ENCODE measurements at regions not wholly inside any gene's neighbourhood (a gene's known extent, or its start where the extent isn't known, plus 50 kb on each side); places are given as distances from the start of the nearest gene placed in this dataset.
"Not testable (repeated sequence)": the region's sequence is repeated elsewhere in the genome, so short reads cannot be mapped to it uniquely, and the experiment has no call there.

GRCh38 chr1:146310579-146310978 lies 81.8 kb upstream of the NOTCH2NLA start:
- H3K4me1 Mint-ChIP-seq; H3K9me3 Mint-ChIP-seq; intact Hi-C loops (cut with micrococcal nuclease); H3K36me3 Mint-ChIP-seq (ENCODE audit: low read depth); H3K27me3 Mint-ChIP-seq; DNase-seq; H3K27ac Mint-ChIP-seq; H3K4me3 Mint-ChIP-seq: not testable (repeated sequence)

DNA sequence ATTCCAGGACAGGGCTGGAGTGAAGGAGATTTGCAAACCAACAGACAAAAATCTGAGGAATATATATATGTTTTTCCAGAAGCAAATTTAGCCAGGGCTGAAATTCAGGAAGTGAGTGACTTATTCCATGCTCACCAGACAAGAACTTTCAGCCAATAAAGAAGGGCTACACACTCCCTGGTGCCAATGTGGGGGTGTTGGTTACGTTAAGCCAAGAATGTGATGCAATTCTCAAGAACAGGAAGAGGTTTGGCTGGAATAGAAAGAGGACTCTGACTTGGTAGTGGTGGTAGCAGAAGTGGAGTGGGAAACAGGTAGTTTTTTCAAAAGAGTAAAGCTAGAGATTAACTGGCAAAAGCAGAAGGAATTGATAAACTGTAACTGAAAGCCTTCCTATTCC lies 80.6 kb upstream of the NOTCH2NLA start:
- H3K4me3 Mint-ChIP-seq; H3K36me3 Mint-ChIP-seq (ENCODE audit: low read depth); H3K4me1 Mint-ChIP-seq; H3K27ac Mint-ChIP-seq; H3K9me3 Mint-ChIP-seq; H3K27me3 Mint-ChIP-seq; DNase-seq; intact Hi-C loops (cut with micrococcal nuclease): not testable (repeated sequence)

DNA sequence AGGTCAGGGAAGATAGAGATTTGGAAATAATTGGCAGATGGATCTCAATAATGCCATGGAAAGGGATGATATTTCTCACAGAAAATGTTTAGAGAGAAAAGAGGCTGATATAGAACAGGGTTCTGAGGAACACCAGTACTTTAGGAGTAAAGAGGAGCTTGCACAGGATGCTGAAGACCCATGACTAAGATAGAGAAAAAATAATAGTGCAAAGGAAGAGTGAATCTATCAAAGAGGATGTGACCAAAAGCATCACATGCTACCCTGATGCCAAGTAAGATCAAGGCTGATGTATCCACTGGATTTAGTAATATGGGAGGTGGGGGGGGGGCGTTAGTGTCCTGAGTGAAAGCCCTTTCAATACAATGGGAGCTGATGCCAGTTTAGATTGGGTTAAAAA lies 80.1 kb upstream of the NOTCH2NLA start:
- H3K9me3 Mint-ChIP-seq; DNase-seq; H3K27me3 Mint-ChIP-seq; H3K27ac Mint-ChIP-seq; H3K4me3 Mint-ChIP-seq; H3K4me1 Mint-ChIP-seq; intact Hi-C loops (cut with micrococcal nuclease); H3K36me3 Mint-ChIP-seq (ENCODE audit: low read depth): not testable (repeated sequence)

DNA sequence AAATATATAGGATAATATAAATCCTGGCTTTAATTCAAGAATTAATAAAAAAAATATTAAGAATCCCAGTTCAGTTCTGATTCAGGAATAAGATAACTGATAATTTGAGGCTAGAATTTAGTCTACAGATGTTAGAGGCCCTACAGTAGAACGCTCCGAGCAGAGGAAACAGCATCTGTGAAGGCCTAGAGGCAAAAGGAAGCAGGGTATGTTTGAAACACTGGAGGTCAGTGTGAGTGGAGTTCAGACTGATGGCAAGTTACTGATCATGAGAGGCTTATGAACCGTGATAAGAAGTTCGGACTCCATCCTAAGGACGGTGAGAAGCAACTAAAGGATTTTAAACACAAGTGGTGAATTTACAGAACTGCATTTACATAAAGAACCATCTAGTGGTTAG lies 79.3 kb upstream of the NOTCH2NLA start:
- H3K4me3 Mint-ChIP-seq; H3K27ac Mint-ChIP-seq; H3K27me3 Mint-ChIP-seq; H3K9me3 Mint-ChIP-seq; H3K4me1 Mint-ChIP-seq; intact Hi-C loops (cut with micrococcal nuclease); H3K36me3 Mint-ChIP-seq (ENCODE audit: low read depth); DNase-seq: not testable (repeated sequence)

GRCh38 chr1:146307632-146308031 lies 78.8 kb upstream of the NOTCH2NLA start:
- H3K4me1 Mint-ChIP-seq; H3K27ac Mint-ChIP-seq; DNase-seq; H3K27me3 Mint-ChIP-seq; H3K9me3 Mint-ChIP-seq; intact Hi-C loops (cut with micrococcal nuclease); H3K4me3 Mint-ChIP-seq; H3K36me3 Mint-ChIP-seq (ENCODE audit: low read depth): not testable (repeated sequence)

- DNase-seq; H3K4me1 Mint-ChIP-seq; H3K9me3 Mint-ChIP-seq; H3K36me3 Mint-ChIP-seq (ENCODE audit: low read depth); intact Hi-C loops (cut with micrococcal nuclease); H3K27me3 Mint-ChIP-seq; H3K4me3 Mint-ChIP-seq; H3K27ac Mint-ChIP-seq: not testable (repeated sequence)
Measured at GRCh38 chr1:146306651-146307050, 77.8 kb upstream of the NOTCH2NLA start.

DNA sequence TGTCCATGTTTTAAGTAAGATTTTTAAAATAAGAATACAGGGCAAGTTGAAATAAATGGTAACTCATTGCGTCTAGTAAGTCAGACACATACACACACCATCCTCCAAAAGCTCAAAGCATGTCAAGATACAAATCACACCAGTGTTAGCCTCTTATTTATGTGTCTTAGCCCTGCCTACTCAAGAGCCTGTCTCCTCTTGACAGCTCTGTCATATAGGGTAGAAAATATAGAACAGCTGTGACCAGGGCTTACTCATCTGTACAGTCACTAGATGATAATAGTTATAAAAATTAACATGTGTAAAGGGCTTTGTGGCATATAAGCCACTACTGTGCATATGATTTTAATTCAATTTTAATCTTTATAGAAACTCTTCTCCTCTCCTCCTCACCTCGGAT lies 76.6 kb upstream of the NOTCH2NLA start:
- H3K36me3 Mint-ChIP-seq (ENCODE audit: low read depth); H3K4me1 Mint-ChIP-seq; DNase-seq; intact Hi-C loops (cut with micrococcal nuclease); H3K27me3 Mint-ChIP-seq; H3K27ac Mint-ChIP-seq; H3K9me3 Mint-ChIP-seq; H3K4me3 Mint-ChIP-seq: not testable (repeated sequence)

GRCh38 chr1:146298575-146298897 lies 69.7 kb upstream of the NOTCH2NLA start:
- DNase-seq; H3K27me3 Mint-ChIP-seq; H3K27ac Mint-ChIP-seq; intact Hi-C loops (cut with micrococcal nuclease); H3K4me3 Mint-ChIP-seq; H3K4me1 Mint-ChIP-seq; H3K9me3 Mint-ChIP-seq; H3K36me3 Mint-ChIP-seq (ENCODE audit: low read depth): not testable (repeated sequence)

DNA sequence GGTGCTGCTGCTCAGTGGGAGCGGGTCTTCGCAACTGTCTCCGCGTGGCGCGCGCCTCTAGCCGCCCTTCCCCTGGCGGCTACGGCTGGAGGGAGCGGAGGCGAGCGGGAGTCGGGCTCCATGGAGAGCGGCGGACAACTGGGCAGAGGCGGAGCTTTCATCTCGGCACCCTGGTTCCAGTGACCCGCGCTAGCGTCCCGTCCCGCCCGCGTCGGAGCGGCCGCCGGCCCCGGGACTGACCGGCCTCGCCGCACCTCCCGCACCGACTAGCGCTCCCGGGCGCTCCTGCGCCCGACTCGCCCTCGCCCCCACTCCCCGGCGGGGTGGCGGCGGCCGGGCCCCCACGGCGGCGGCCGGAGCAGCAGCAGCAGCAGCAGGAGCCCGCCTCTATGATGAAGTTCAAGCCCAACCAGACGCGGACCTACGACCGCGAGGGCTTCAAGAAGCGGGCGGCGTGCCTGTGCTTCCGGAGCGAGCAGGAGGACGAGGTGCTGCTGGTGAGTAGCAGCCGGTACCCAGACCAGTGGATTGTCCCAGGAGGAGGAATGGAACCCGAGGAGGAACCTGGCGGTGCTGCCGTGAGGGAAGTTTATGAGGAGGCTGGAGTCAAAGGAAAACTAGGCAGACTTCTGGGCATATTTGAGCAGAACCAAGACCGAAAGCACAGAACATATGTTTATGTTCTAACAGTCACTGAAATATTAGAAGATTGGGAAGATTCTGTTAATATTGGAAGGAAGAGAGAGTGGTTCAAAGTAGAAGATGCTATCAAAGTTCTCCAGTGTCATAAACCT lies 69.2 kb upstream of the NOTCH2NLA start:
- H3K27ac Mint-ChIP-seq; H3K4me1 Mint-ChIP-seq; intact Hi-C loops (cut with micrococcal nuclease); H3K27me3 Mint-ChIP-seq; H3K4me3 Mint-ChIP-seq; DNase-seq; H3K36me3 Mint-ChIP-seq (ENCODE audit: low read depth); H3K9me3 Mint-ChIP-seq: not testable (repeated sequence)

GRCh38 chr1:146292940-146293936 lies 64.4 kb upstream of the NOTCH2NLA start:
- intact Hi-C loops (cut with micrococcal nuclease); H3K27ac Mint-ChIP-seq; H3K27me3 Mint-ChIP-seq: not testable (repeated sequence)

DNA sequence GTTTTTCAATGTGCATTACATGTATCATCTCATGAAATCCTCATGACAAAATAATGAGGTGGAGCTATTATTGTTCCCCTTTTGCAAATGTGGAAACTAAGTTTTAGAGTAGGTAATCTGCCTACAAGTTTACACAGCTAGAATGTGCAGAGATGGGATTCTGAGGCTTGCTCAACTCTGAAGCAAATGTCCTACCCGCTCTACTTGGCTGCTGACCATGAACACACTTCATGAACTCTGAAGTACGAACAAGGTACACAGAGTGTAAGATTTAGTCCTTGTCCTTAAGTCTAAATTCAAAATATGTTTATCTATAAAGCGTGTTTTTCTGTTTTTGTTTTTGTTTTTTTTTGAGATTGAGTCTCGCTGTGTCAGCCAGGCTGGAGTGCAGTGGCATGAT lies 63.6 kb upstream of the NOTCH2NLA start:
- H3K4me1 Mint-ChIP-seq; H3K36me3 Mint-ChIP-seq (ENCODE audit: low read depth); DNase-seq; H3K4me3 Mint-ChIP-seq; H3K27me3 Mint-ChIP-seq; H3K27ac Mint-ChIP-seq; H3K9me3 Mint-ChIP-seq; intact Hi-C loops (cut with micrococcal nuclease): not testable (repeated sequence)

More at GRCh38 chr1:146292940-146293936, 64.4 kb upstream of the NOTCH2NLA start:
- not testable (repeated sequence) for H3K4me3 Mint-ChIP-seq; DNase-seq; H3K36me3 Mint-ChIP-seq (ENCODE audit: low read depth); H3K9me3 Mint-ChIP-seq; H3K4me1 Mint-ChIP-seq

- intact Hi-C loops (cut with micrococcal nuclease); H3K27ac Mint-ChIP-seq; H3K36me3 Mint-ChIP-seq (ENCODE audit: low read depth): not testable (repeated sequence)
Measured at GRCh38 chr1:146287881-146288280, 59.1 kb upstream of the NOTCH2NLA start.

GRCh38 chr1:146284760-146285159 lies 55.9 kb upstream of the NOTCH2NLA start:
- H3K4me1 Mint-ChIP-seq, H3K4me3 Mint-ChIP-seq: not testable (repeated sequence)

More at GRCh38 chr1:146287881-146288280, 59.1 kb upstream of the NOTCH2NLA start:
- H3K4me1 Mint-ChIP-seq, H3K4me3 Mint-ChIP-seq, H3K9me3 Mint-ChIP-seq, H3K27me3 Mint-ChIP-seq, DNase-seq: not testable (repeated sequence)

GRCh38 chr1:146283527-146283880 lies 54.7 kb upstream of the NOTCH2NLA start:
- H3K9me3 Mint-ChIP-seq; DNase-seq; H3K4me1 Mint-ChIP-seq; H3K4me3 Mint-ChIP-seq; H3K27ac Mint-ChIP-seq; H3K36me3 Mint-ChIP-seq (ENCODE audit: low read depth); intact Hi-C loops (cut with micrococcal nuclease); H3K27me3 Mint-ChIP-seq: not testable (repeated sequence)

More at GRCh38 chr1:146284760-146285159, 55.9 kb upstream of the NOTCH2NLA start:
- intact Hi-C loops (cut with micrococcal nuclease); H3K36me3 Mint-ChIP-seq (ENCODE audit: low read depth); H3K9me3 Mint-ChIP-seq; H3K27me3 Mint-ChIP-seq; H3K27ac Mint-ChIP-seq; DNase-seq: not testable (repeated sequence)
